Gastrocnemius medialis (tissue), 4 donors: ENCODE measurements at regions not wholly inside any gene's neighbourhood (a gene's known extent, or its start where the extent isn't known, plus 50 kb on each side); places are given as distances from the start of the nearest gene placed in this dataset.

Source experiments
- ATAC-seq, 2 donors: fragments of 150-250 bp; one replicate each; pipeline ENCODE4 v1.9.1; 2016
- DNase-seq, 2 donors: peaks; one replicate each; pipeline ENCODE4 v3.0.0-alpha.2; 2019
- H3K27ac ChIP-seq, 4 donors: fragments of 200-600 bp; sonication (generic); 1 replicate in 1 of 4; 2 replicates in 3 of 4; pipeline ENCODE4 v1.5.1; 2016 to 2018; ENCODE audit warnings: mild to moderate bottlenecking in 2 of 4, moderate library complexity in 1 of 4
- H3K27me3 ChIP-seq, 3 donors: fragments of 200-600 bp; sonication (generic) in 2 of 3; 1 replicate in 1 of 3; 2 replicates in 2 of 3; pipeline versions ENCODE4 v1.5.1 to v1.6.0; 2016 to 2019; ENCODE audit warnings: mild to moderate bottlenecking in 1 of 3, moderate library complexity in 1 of 3
- H3K36me3 ChIP-seq, 2 donors: fragments of 200-600 bp; sonication (generic) in 1 of 2; one replicate each; pipeline ENCODE4 v1.5.1; 2017 to 2018
- H3K4me1 ChIP-seq, 2 donors: fragments of 200-600 bp; sonication (generic) in 1 of 2; one replicate each; pipeline ENCODE4 v1.5.1; 2016 to 2017; ENCODE audit warnings: mild to moderate bottlenecking in 2 of 2
- H3K4me3 ChIP-seq, 4 donors: fragments of 200-600 bp; sonication (generic) in 3 of 4; 1 replicate in 1 of 4; 2 replicates in 3 of 4; pipeline ENCODE4 v1.5.1; 2016 to 2019; ENCODE audit warnings: mild to moderate bottlenecking in 2 of 4
- H3K9me3 ChIP-seq, 3 donors: fragments of 200-600 bp; sonication (generic) in 2 of 3; 1 replicate in 1 of 3; 2 replicates in 2 of 3; pipeline ENCODE4 v1.5.1; 2016 to 2019
- POLR2A ChIP-seq, 2 donors: fragments of 450-650 bp; IDR thresholded peaks; one replicate each; pipeline ENCODE4 v1.6.1; 2017; ENCODE audit warnings: antibody characterized with exemption in 2 of 2, mild to moderate bottlenecking in 2 of 2, moderate library complexity in 2 of 2
- in situ Hi-C, 4 donors: fragments of 200-750 bp; cut with MboI; loops; one replicate each; pipeline versions ENCODE4 v1.15.0 to v1.8.0; 2017; ENCODE audit warnings: low sequenced_read_pairs in 4 of 4
- intact Hi-C: fragments of 100-400 bp; cut with DNase I; formaldehyde crosslinking; loops from one replicate; pipeline ENCODE4 v1.15.1; 2023; ENCODE audit warnings: low total_unique reads
- TF ChIP-seq, protein P1 (sequence below), 5 experiments: fragments of 450-650 bp in 3 of 5; fragments of 200-600 bp in 2 of 5; sonication (generic) in 2 of 5; IDR thresholded peaks in 4 of 5; conservative IDR thresholded peaks in 1 of 5; 1 replicate in 4 of 5; 2 replicates in 1 of 5; pipeline ENCODE4 v1.5.1; 2016 to 2019; ENCODE audit warnings: antibody characterized with exemption in 5 of 5, mild to moderate bottlenecking in 3 of 5, moderate library complexity in 3 of 5

- Histone ChIP-seq H3K9me3 (no peaks in the 10 kb centered on the region), H3K4me1 (peaks cover 0 to 6% of the 10 kb centered on the region in 2 donors), H3K36me3 (no peaks in the 10 kb centered on the region), H3K27me3 (peaks cover 0 to 6% (median 5%) of the 10 kb centered on the region in 3 donors), H3K4me3 (no peak overlapping the region), H3K27ac (no peak overlapping the region)
- DNase-seq (no peak), ATAC-seq (no peak)
- in situ Hi-C loops, result no loop called here
- no peak for TF ChIP-seq POLR2A (IDR thresholded peaks at IDR 0.05)
- TF ChIP-seq, protein P1, sequence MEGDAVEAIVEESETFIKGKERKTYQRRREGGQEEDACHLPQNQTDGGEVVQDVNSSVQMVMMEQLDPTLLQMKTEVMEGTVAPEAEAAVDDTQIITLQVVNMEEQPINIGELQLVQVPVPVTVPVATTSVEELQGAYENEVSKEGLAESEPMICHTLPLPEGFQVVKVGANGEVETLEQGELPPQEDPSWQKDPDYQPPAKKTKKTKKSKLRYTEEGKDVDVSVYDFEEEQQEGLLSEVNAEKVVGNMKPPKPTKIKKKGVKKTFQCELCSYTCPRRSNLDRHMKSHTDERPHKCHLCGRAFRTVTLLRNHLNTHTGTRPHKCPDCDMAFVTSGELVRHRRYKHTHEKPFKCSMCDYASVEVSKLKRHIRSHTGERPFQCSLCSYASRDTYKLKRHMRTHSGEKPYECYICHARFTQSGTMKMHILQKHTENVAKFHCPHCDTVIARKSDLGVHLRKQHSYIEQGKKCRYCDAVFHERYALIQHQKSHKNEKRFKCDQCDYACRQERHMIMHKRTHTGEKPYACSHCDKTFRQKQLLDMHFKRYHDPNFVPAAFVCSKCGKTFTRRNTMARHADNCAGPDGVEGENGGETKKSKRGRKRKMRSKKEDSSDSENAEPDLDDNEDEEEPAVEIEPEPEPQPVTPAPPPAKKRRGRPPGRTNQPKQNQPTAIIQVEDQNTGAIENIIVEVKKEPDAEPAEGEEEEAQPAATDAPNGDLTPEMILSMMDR (IDR thresholded peaks at IDR 0.05 in 4 of 5, conservative IDR thresholded peaks at IDR 0.05 in 1 of 5), result no peak
- intact Hi-C loops, result no loop called here
Observed at GRCh38 chr7:45242698-45243097, 85.1 kb downstream of the RAMP3 start.

DNA sequence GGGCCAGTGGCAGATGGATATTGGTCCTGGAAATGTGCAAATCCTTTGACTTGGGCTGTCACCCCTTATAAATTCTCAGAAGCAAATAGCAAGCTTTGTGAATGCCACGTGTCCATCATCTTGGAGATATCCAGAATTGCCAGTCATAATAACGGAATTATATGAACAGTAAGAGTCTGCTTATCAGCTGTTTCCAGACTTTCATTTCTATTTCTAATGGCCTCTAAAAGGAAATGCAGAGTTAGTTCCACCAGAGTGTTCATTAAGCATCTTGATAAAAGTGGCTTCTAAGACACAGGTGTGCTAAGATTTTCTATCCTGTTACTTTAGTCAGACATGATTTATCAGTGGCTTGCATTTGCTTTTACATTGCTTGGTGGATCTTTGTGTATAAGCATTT is 87.4 kb downstream of the RAMP3 start:
- peaks cover 0 to 6% (median 5%) of the 10 kb centered on the region in 3 donors for H3K27me3 ChIP-seq
- no peaks in the 10 kb centered on the region for H3K36me3 ChIP-seq
- H3K9me3 ChIP-seq, result no peaks in the 10 kb centered on the region
- intact Hi-C loops (no loop called here), in situ Hi-C loops (no loop called here)
- H3K4me1 ChIP-seq, result no peaks in the 10 kb centered on the region
- ATAC-seq (no peak), DNase-seq (no peak)
- no peak overlapping the region for H3K27ac ChIP-seq
- no peak for TF ChIP-seq POLR2A (IDR thresholded peaks at IDR 0.05)
- TF ChIP-seq, protein P1 (IDR thresholded peaks at IDR 0.05 in 4 of 5, conservative IDR thresholded peaks at IDR 0.05 in 1 of 5), result no peak
- no peak overlapping the region for H3K4me3 ChIP-seq

DNA sequence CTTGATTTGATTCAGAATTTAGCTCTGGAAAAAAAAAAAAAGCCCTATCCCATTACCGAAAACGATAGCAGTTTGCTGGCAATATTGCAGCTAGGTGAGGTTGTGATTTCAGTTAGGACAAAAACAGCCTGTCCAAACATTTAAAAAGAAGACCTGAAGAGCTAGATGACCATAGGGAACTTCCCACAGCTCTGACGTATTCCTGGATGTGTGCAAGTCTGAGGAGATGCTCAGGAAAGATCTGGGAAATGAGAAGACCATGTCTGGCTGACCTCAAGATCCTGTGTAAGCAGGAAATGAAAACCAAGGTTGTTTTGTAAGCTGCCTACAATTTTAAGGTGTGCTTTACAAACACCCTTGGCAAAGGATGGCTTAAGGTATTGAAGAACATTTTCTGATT is 88.7 kb downstream of the RAMP3 start:
- intact Hi-C loops, result no loop called here
- Histone ChIP-seq H3K9me3 (no peaks in the 10 kb centered on the region), H3K36me3 (no peaks in the 10 kb centered on the region), H3K27me3 (peaks cover 0 to 6% (median 5%) of the 10 kb centered on the region in 3 donors), H3K4me1 (no peaks in the 10 kb centered on the region), H3K4me3 (no peak overlapping the region), H3K27ac (no peak overlapping the region)
- in situ Hi-C loops, result no loop called here
- TF ChIP-seq POLR2A (IDR thresholded peaks at IDR 0.05), result no peak
- TF ChIP-seq, protein P1 (IDR thresholded peaks at IDR 0.05 in 4 of 5, conservative IDR thresholded peaks at IDR 0.05 in 1 of 5), result no peak
- no peak for ATAC-seq
- DNase-seq, result no peak

DNA sequence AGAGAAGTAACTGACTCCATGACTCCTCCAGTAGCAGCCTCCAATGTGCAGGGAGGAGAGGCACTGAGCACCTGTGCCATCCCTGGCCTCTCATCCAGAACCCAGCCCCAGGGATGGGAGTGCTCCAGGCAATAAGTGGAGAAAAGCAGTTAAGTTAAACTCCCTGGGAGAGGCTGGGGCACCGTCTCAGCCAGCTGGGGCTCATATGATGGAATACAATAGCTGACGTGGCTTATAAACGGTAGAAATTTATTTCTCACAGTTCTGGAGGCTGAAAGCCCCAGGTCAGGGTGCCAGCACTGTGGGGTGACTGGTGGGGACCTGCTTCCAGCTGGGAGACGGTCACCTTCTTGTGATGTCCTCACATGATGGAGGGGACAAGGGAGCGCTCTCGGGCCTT is 94.7 kb downstream of the RAMP3 start:
- in situ Hi-C loops (loop anchor here in 2 of 4 donors (5.0 to 10.0 kb wide), 2 partner anchors 95 to 97 kb away; partner anchors contain the start of gene RAMP3 (in 2 of the 2)), intact Hi-C loops (no loop called here)
- peaks cover 0 to 2% (median 0%) of the 10 kb centered on the region in 3 donors for H3K27me3 ChIP-seq
- H3K27ac ChIP-seq, result no peak overlapping the region
- no peaks in the 10 kb centered on the region for H3K36me3 ChIP-seq
- DNase-seq (no peak), ATAC-seq (no peak)
- TF ChIP-seq, protein P1 (IDR thresholded peaks at IDR 0.05 in 4 of 5, conservative IDR thresholded peaks at IDR 0.05 in 1 of 5), result no peak
- no peaks in the 10 kb centered on the region for H3K4me1 ChIP-seq
- H3K9me3 ChIP-seq, result no peaks in the 10 kb centered on the region
- H3K4me3 ChIP-seq, result no peak overlapping the region

DNA sequence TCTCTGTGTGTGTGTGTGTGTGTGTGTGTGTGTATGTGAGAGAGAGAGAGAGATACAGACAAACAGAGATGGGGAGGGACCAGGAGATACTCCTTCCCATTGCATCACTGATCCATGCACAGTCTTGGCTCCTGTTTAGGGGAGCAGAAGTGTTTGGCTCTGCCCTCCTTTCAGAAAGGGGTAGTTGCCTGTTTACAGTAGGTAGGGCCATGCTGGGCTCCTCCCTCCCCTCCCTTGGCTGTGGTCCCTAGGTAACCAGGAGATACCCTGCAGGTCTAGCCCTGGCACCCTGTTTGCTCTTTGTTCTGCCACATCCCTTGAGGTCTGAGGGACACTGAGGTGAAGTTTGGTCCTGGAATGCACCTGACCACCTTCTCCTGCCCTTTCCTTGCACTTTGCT is 95.3 kb downstream of the RAMP3 start:
- DNase-seq (no peak), ATAC-seq (no peak)
- no peak for TF ChIP-seq POLR2A (IDR thresholded peaks at IDR 0.05)
- TF ChIP-seq, protein P1 (IDR thresholded peaks at IDR 0.05 in 4 of 5, conservative IDR thresholded peaks at IDR 0.05 in 1 of 5), result no peak
- Histone ChIP-seq H3K4me3 (no peak overlapping the region), H3K36me3 (no peaks in the 10 kb centered on the region), H3K27me3 (peaks cover 0 to 2% (median 0%) of the 10 kb centered on the region in 3 donors), H3K9me3 (no peaks in the 10 kb centered on the region), H3K27ac (no peak overlapping the region), H3K4me1 (no peaks in the 10 kb centered on the region)
- intact Hi-C loops (no loop called here), in situ Hi-C loops (loop anchor here in 2 of 4 donors (5.0 to 10.0 kb wide), 2 partner anchors 96 to 98 kb away; partner anchors contain the start of gene RAMP3 (in 2 of the 2))
